ENCODE measurements at regions not wholly inside any gene's neighbourhood (a gene's known extent, or its start where the extent isn't known, plus 50 kb on each side); places are given as distances from the start of the nearest gene placed in this dataset.

- TF ChIP-seq CTCF (IDR thresholded peaks at IDR 0.05): no peak
- TF ChIP-seq POLR2A (IDR thresholded peaks at IDR 0.05): no peak
Measured at GRCh38 chr4:59698041-59698440, 1502.1 kb upstream of the ADGRL3 start.

All from heart left ventricle (tissue), 13 donors.